HCT116 (cell line): ENCODE measurements at regions not wholly inside any gene's neighbourhood (a gene's known extent, or its start where the extent isn't known, plus 50 kb on each side); places are given as distances from the start of the nearest gene placed in this dataset.

Experiments used
- ATAC-seq: fragments of 200-7000 bp; cut with Tn5 transposase; 2 replicates; pipeline ENCODE4 v1.9.1; 2020; ENCODE audit warnings: mild to moderate bottlenecking, moderate library complexity
- BruUV-seq: library from RNA; stranded (reverse); fragments of 400-500 nt; replicated peaks from 2 replicates; lab custom pipeline; 2021; lab: Mats Ljungman, UMichigan
- CTCF ChIA-PET: fragments of 300-600 bp; sonication (Branson Sonifier 250); formaldehyde crosslinking; loops from one replicate; lab custom pipeline; 2021; ENCODE audit warnings: antibody characterized with exemption; lab: Charles Lee
- POLR2A ChIA-PET: fragments of 300-600, 350-600 bp; sonication (Branson Sonifier 250); formaldehyde crosslinking; loops from one replicate; lab custom pipeline; 2021; ENCODE audit warnings: antibody characterized with exemption; lab: Charles Lee
- RAD21 ChIA-PET, 2 experiments: fragments of 300-600 bp; sonication (Branson Sonifier 250); formaldehyde crosslinking; loops; one replicate each; lab custom pipeline; 2023; ENCODE audit warnings: low total read pairs in 2 of 2; ENCODE audit not compliant: uncharacterized antibody in 2 of 2, unreplicated experiment in 2 of 2, low non-redundant PET in 1 of 2; lab: Charles Lee
- DNase-seq: peaks from one replicate; pipeline ENCODE4 v3.0.0-alpha.2; 2010; ENCODE audit warnings: low read depth, low spot score
- H2AFZ ChIP-seq: fragments of 200-600 bp; shearing (Covaris generic), sonication (generic); 2 replicates; pipeline ENCODE4 v1.6.1; 2017; ENCODE audit warnings: low read depth, mixed run types, mixed read lengths, antibody characterized with exemption, low read length; ENCODE audit not compliant: poor library complexity, severe bottlenecking
- H3K27ac ChIP-seq: 2 replicates; pipeline ENCODE4 v1.5.1; 2012; ENCODE audit warnings: low read depth, low read length
- H3K27me3 ChIP-seq: fragments of 200-600 bp; sonication (generic); 2 replicates; pipeline ENCODE4 v1.6.1; 2016; ENCODE audit warnings: mixed run types, low read length, mixed read lengths; ENCODE audit not compliant: insufficient read depth
- H3K36me3 ChIP-seq, 2 experiments: fragments of 200-500 bp in 1 of 2; fragments of 200-600 bp in 1 of 2; sonication (Bioruptor generic) in 1 of 2; sonication (generic) in 1 of 2; 2 replicates each; pipeline versions ENCODE4 v1.5.1 to v1.6.1; 2014 to 2016; ENCODE audit warnings: low read length in 2 of 2, inconsistent platforms in 1 of 2, mixed read lengths in 1 of 2, mixed run types in 1 of 2; ENCODE audit not compliant: insufficient read depth in 2 of 2, control insufficient read depth in 1 of 2
- H3K4me1 ChIP-seq, 2 experiments: fragments of 200-600 bp in 1 of 2; sonication (generic) in 1 of 2; 2 replicates each; pipeline versions ENCODE4 v1.5.1 to v1.6.1; 2012 to 2017; ENCODE audit warnings: low read length in 2 of 2, inconsistent platforms in 1 of 2, mild to moderate bottlenecking in 1 of 2, mixed read lengths in 1 of 2, mixed run types in 1 of 2, moderate library complexity in 1 of 2; ENCODE audit not compliant: insufficient read depth in 2 of 2, control insufficient read depth in 1 of 2
- H3K4me2 ChIP-seq: fragments of 200-600 bp; sonication (generic); 2 replicates; pipeline ENCODE4 v1.6.1; 2017; ENCODE audit warnings: mixed run types, low read length, mixed read lengths
- H3K4me3 ChIP-seq, 2 experiments: fragments of 200-600 bp in 1 of 2; sonication (generic) in 1 of 2; replicated peaks in 1 of 2; 2 replicates each; pipeline ENCODE4 v1.5.1; 2011 to 2016; ENCODE audit warnings: low read length in 2 of 2, control low read depth in 1 of 2, low read depth in 1 of 2, mild to moderate bottlenecking in 1 of 2, mixed read lengths in 1 of 2, mixed run types in 1 of 2
- H3K79me2 ChIP-seq: fragments of 200-600 bp; sonication (generic); 2 replicates; pipeline ENCODE4 v1.6.1; 2017; ENCODE audit warnings: mild to moderate bottlenecking, mixed run types, low read length, moderate library complexity, mixed read lengths; ENCODE audit not compliant: insufficient read depth
- H3K9ac ChIP-seq: fragments of 200-600 bp; sonication (generic); 2 replicates; pipeline ENCODE4 v1.6.1; 2016; ENCODE audit warnings: low read length, mixed read lengths
- H3K9me2 ChIP-seq: fragments of 200-600 bp; sonication (generic), shearing (Covaris generic); 2 replicates; pipeline ENCODE4 v1.6.1; 2017; ENCODE audit warnings: mixed run types, mild to moderate bottlenecking, moderate library complexity; ENCODE audit not compliant: insufficient read depth
- H3K9me3 ChIP-seq, 2 experiments: fragments of 200-500 bp in 1 of 2; fragments of 200-600 bp in 1 of 2; sonication (Bioruptor generic) in 1 of 2; sonication (generic) in 1 of 2; 2 replicates each; pipeline ENCODE4 v1.6.1; 2014 to 2017; ENCODE audit warnings: low read length in 2 of 2, mixed read lengths in 2 of 2, inconsistent platforms in 1 of 2, low read depth in 1 of 2, mild to moderate bottlenecking in 1 of 2, mixed run types in 1 of 2, moderate library complexity in 1 of 2; ENCODE audit not compliant: control insufficient read depth in 1 of 2, insufficient read depth in 1 of 2
- H4K20me1 ChIP-seq: fragments of 200-600 bp; sonication (generic), shearing (Covaris generic); 2 replicates; pipeline ENCODE4 v1.6.1; 2017; ENCODE audit warnings: mixed run types, mild to moderate bottlenecking, moderate library complexity; ENCODE audit not compliant: insufficient read depth
- ATF3 ChIP-seq: IDR thresholded peaks from 2 replicates; pipeline ENCODE4 v1.6.1; 2012
- CBX3 ChIP-seq: IDR thresholded peaks from 2 replicates; pipeline ENCODE4 v1.6.1; 2012; ENCODE audit warnings: low read depth
- CEBPB ChIP-seq: IDR thresholded peaks from 2 replicates; pipeline ENCODE4 v1.6.1; 2012; ENCODE audit warnings: low read depth
- ELF1 ChIP-seq: IDR thresholded peaks from 2 replicates; pipeline ENCODE4 v1.6.1; 2012; ENCODE audit warnings: low read depth, borderline replicate concordance
- FOSL1 ChIP-seq: IDR thresholded peaks from 2 replicates; pipeline ENCODE4 v1.6.1; 2012; ENCODE audit warnings: low read depth
- POLR2A ChIP-seq: IDR thresholded peaks from 2 replicates; pipeline ENCODE4 v1.7.0; 2011; ENCODE audit warnings: borderline replicate concordance; ENCODE audit not compliant: insufficient read depth, insufficient read length; ENCODE audit errors: extremely low read depth
- RAD21 ChIP-seq: IDR thresholded peaks from 2 replicates; pipeline ENCODE4 v1.6.1; 2012; ENCODE audit warnings: low read depth, mild to moderate bottlenecking
- REST ChIP-seq: IDR thresholded peaks from 2 replicates; pipeline ENCODE4 v1.6.1; 2012; ENCODE audit warnings: low read depth
- SIN3A ChIP-seq: IDR thresholded peaks from 2 replicates; pipeline ENCODE4 v1.6.1; 2012; ENCODE audit warnings: low read depth
- SP1 ChIP-seq: IDR thresholded peaks from 2 replicates; pipeline ENCODE4 v1.6.1; 2012; ENCODE audit warnings: low read depth
- TCF7L2 ChIP-seq: IDR thresholded peaks from 2 replicates; pipeline ENCODE4 v1.7.0; 2011; ENCODE audit warnings: borderline replicate concordance, inconsistent platforms; ENCODE audit not compliant: insufficient read depth, insufficient read length; ENCODE audit errors: extremely low read depth
- ZBTB33 ChIP-seq: IDR thresholded peaks from 2 replicates; pipeline ENCODE4 v1.6.1; 2011; ENCODE audit warnings: mild to moderate bottlenecking, low read length, moderate library complexity; ENCODE audit not compliant: insufficient replicate concordance; ENCODE audit errors: extremely low read depth
- ZFX ChIP-seq: fragments of 450-650 bp; IDR thresholded peaks from 2 replicates; pipeline ENCODE4 v1.6.1; 2017
- ZNF274 ChIP-seq: fragments of 200-500 bp; sonication (Bioruptor generic); IDR thresholded peaks from 2 replicates; pipeline ENCODE4 v1.6.1; 2014; ENCODE audit warnings: mild to moderate bottlenecking, low read depth, low read length, inconsistent platforms
- intact Hi-C: fragments of 100-400 bp; cut with micrococcal nuclease; formaldehyde crosslinking; loops from 2 replicates; pipeline ENCODE4 v1.10.0; 2022
- TF ChIP-seq, protein P1 (sequence below), 3 experiments: fragments of 200-600 bp in 1 of 3; sonication (generic) in 1 of 3; IDR thresholded peaks in 2 of 3; conservative IDR thresholded peaks in 1 of 3; 2 replicates each; pipeline ENCODE4 v1.5.1; 2012 to 2017; ENCODE audit warnings: low read depth in 2 of 3, low read length in 2 of 3, antibody characterized with exemption in 1 of 3, borderline replicate concordance in 1 of 3, control low read depth in 1 of 3, mild to moderate bottlenecking in 1 of 3, mixed read lengths in 1 of 3, mixed run types in 1 of 3, moderate library complexity in 1 of 3; ENCODE audit not compliant: insufficient read depth in 1 of 3

- TF ChIP-seq ZBTB33 (no peak), ATF3 (no peak), ZFX (no peak), CBX3 (no peak)
- TF ChIP-seq, protein P1, sequence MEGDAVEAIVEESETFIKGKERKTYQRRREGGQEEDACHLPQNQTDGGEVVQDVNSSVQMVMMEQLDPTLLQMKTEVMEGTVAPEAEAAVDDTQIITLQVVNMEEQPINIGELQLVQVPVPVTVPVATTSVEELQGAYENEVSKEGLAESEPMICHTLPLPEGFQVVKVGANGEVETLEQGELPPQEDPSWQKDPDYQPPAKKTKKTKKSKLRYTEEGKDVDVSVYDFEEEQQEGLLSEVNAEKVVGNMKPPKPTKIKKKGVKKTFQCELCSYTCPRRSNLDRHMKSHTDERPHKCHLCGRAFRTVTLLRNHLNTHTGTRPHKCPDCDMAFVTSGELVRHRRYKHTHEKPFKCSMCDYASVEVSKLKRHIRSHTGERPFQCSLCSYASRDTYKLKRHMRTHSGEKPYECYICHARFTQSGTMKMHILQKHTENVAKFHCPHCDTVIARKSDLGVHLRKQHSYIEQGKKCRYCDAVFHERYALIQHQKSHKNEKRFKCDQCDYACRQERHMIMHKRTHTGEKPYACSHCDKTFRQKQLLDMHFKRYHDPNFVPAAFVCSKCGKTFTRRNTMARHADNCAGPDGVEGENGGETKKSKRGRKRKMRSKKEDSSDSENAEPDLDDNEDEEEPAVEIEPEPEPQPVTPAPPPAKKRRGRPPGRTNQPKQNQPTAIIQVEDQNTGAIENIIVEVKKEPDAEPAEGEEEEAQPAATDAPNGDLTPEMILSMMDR (IDR thresholded peaks at IDR 0.05 in 2 of 3, conservative IDR thresholded peaks at IDR 0.05 in 1 of 3; ENCODE audit: borderline replicate concordance in 1 of 3, insufficient read depth in 1 of 3, low read depth in 2 of 3, low read length in 2 of 3): no peak
Observed at GRCh38 chr16:55062442-55062841, 131.8 kb downstream of the IRX5 start (continued).

DNA sequence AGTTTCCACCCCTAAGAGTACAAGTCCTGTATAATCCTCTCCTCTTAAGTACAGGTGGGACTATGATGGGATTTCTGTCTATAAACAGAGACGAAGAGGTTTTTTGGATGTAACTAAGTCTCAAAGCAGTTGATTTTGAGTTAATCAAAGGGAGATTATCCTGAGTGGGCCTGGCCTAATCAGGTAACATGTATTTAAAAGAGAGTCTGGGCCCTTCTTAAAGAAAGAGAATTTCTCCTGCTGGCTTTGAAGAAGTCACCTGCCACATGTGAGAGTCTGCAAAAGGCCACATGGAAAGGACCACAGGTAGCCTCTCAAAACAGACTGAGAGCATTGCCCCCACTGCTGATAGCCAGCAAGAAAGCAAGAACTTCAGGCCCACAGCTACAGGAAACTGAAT is 142.3 kb downstream of the IRX5 start:
- Histone ChIP-seq H3K9me2 (no peaks in the 10 kb centered on the region), H2AFZ (no peak overlapping the region), H3K4me3 (no peak overlapping the region), H3K9me3 (no peaks in the 10 kb centered on the region), H4K20me1 (no peaks in the 10 kb centered on the region), H3K27me3 (no peaks in the 10 kb centered on the region), H3K36me3 (no peaks in the 10 kb centered on the region), H3K27ac (no peak overlapping the region), H3K4me1 (no peaks in the 10 kb centered on the region), H3K79me2 (no peaks in the 10 kb centered on the region), H3K9ac (no peak overlapping the region), H3K4me2 (no peak overlapping the region)
- DNase-seq: no peak
- intact Hi-C loops: no loop called here
- ChIA-PET POLR2A (no interaction called here), CTCF (no interaction called here), RAD21 (no interaction called here)
- no peak for ATAC-seq
- BruUV-seq: no TSS peak
- TF ChIP-seq ATF3 (no peak), CBX3 (no peak), CEBPB (no peak), TCF7L2 (no peak), SIN3A (no peak), ZFX (no peak), ZNF274 (no peak), ELF1 (no peak), FOSL1 (no peak), SP1 (no peak), ZBTB33 (no peak), RAD21 (no peak), REST (no peak), POLR2A (no peak)
